ENCODE measurements at regions not wholly inside any gene's neighbourhood (a gene's known extent, or its start where the extent isn't known, plus 50 kb on each side); places are given as distances from the start of the nearest gene placed in this dataset.

GRCh38 chr5:96331210-96331609 lies 101.8 kb downstream of the PCSK1 start:
- TF ChIP-seq CTCF (IDR thresholded peaks at IDR 0.05), result no peak
- no peak for TF ChIP-seq EP300 (IDR thresholded peaks at IDR 0.05; ENCODE audit: borderline replicate concordance in 1 of 2, low read depth in 1 of 2, low read length in 1 of 2)
- no peak for TF ChIP-seq POLR2AphosphoS5 (IDR thresholded peaks at IDR 0.05; ENCODE audit: low read depth, low read length)

Data from SK-N-SH (cell line).